ENCODE measurements at regions not wholly inside any gene's neighbourhood (a gene's known extent, or its start where the extent isn't known, plus 50 kb on each side); places are given as distances from the start of the nearest gene placed in this dataset.
"Not testable (repeated sequence)": the region's sequence is repeated elsewhere in the genome, so short reads cannot be mapped to it uniquely, and the experiment has no call there.

GRCh38 chr3:162978136-162978535 is 1481.5 kb downstream of the OTOL1 start:
- intact Hi-C loops (cut with micrococcal nuclease), result no loop called here

GRCh38 chr3:162984746-162985145 is 1488.1 kb downstream of the OTOL1 start:
- H3K4me3 Mint-ChIP-seq, result no peak overlapping the region
- intact Hi-C loops (cut with micrococcal nuclease), result no loop called here
- no peaks in the 10 kb centered on the region for H3K27me3 Mint-ChIP-seq (ENCODE audit: low read depth)
- DNase-seq, result no peak
- H3K9me3 Mint-ChIP-seq, result peaks cover 15% of the 10 kb centered on the region
- no peaks in the 10 kb centered on the region for H3K4me1 Mint-ChIP-seq (ENCODE audit: low read depth)
- no peaks in the 10 kb centered on the region for H3K36me3 Mint-ChIP-seq (ENCODE audit: low read depth)
- CTCF ChIA-PET, result no interaction called here
- no peak overlapping the region for H3K27ac Mint-ChIP-seq

More at GRCh38 chr3:162978136-162978535, 1481.5 kb downstream of the OTOL1 start:
- Mint-ChIP-seq H3K27ac (no peak overlapping the region), H3K4me1 (ENCODE audit: low read depth) (no peaks in the 10 kb centered on the region), H3K36me3 (ENCODE audit: low read depth) (no peaks in the 10 kb centered on the region), H3K4me3 (no peak overlapping the region), H3K27me3 (ENCODE audit: low read depth) (no peaks in the 10 kb centered on the region), H3K9me3 (peaks cover 6% of the 10 kb centered on the region)
- DNase-seq, result no peak
- CTCF ChIA-PET, result no interaction called here

GRCh38 chr3:162987085-162987794 is 1490.6 kb downstream of the OTOL1 start:
- H3K27ac Mint-ChIP-seq; DNase-seq; CTCF ChIA-PET; H3K4me1 Mint-ChIP-seq (ENCODE audit: low read depth); intact Hi-C loops (cut with micrococcal nuclease); H3K36me3 Mint-ChIP-seq (ENCODE audit: low read depth); H3K4me3 Mint-ChIP-seq; H3K27me3 Mint-ChIP-seq (ENCODE audit: low read depth): not testable (repeated sequence)
- peaks cover 11% of the 10 kb centered on the region for H3K9me3 Mint-ChIP-seq

- Mint-ChIP-seq H3K27ac (no peak overlapping the region), H3K9me3 (peaks cover 17% of the 10 kb centered on the region), H3K36me3 (ENCODE audit: low read depth) (no peaks in the 10 kb centered on the region), H3K27me3 (ENCODE audit: low read depth) (no peaks in the 10 kb centered on the region), H3K4me1 (ENCODE audit: low read depth) (no peaks in the 10 kb centered on the region), H3K4me3 (no peak overlapping the region)
- no peak for DNase-seq
- CTCF ChIA-PET, result no interaction called here
- intact Hi-C loops (cut with micrococcal nuclease), result no loop called here
Observed at GRCh38 chr3:162992741-162993140, 1496.1 kb downstream of the OTOL1 start.

- Mint-ChIP-seq H3K4me3 (no peak overlapping the region), H3K27me3 (ENCODE audit: low read depth) (no peaks in the 10 kb centered on the region), H3K27ac (no peak overlapping the region), H3K4me1 (ENCODE audit: low read depth) (no peaks in the 10 kb centered on the region), H3K36me3 (ENCODE audit: low read depth) (no peaks in the 10 kb centered on the region), H3K9me3 (peaks cover 13% of the 10 kb centered on the region)
- intact Hi-C loops (cut with micrococcal nuclease), result no loop called here
- CTCF ChIA-PET, result no interaction called here
- no peak for DNase-seq
Observed at GRCh38 chr3:162994165-162994564, 1497.6 kb downstream of the OTOL1 start.

GRCh38 chr3:162996368-162996767 is 1499.8 kb downstream of the OTOL1 start:
- no peaks in the 10 kb centered on the region for H3K36me3 Mint-ChIP-seq (ENCODE audit: low read depth)
- no peaks in the 10 kb centered on the region for H3K4me1 Mint-ChIP-seq (ENCODE audit: low read depth)
- intact Hi-C loops (cut with micrococcal nuclease), result no loop called here
- DNase-seq, result no peak
- peaks cover 13% of the 10 kb centered on the region for H3K9me3 Mint-ChIP-seq
- CTCF ChIA-PET, result no interaction called here
- no peak overlapping the region for H3K4me3 Mint-ChIP-seq
- H3K27me3 Mint-ChIP-seq (ENCODE audit: low read depth), result no peaks in the 10 kb centered on the region
- H3K27ac Mint-ChIP-seq, result no peak overlapping the region

- H3K4me3 Mint-ChIP-seq, result no peak overlapping the region
- no peaks in the 10 kb centered on the region for H3K36me3 Mint-ChIP-seq (ENCODE audit: low read depth)
- H3K9me3 Mint-ChIP-seq, result peaks cover 10% of the 10 kb centered on the region
- H3K27ac Mint-ChIP-seq, result no peak overlapping the region
- no peak for DNase-seq
- intact Hi-C loops (cut with micrococcal nuclease), result loop anchor here (1.0 kb wide), 1 partner anchor 8 kb away; no protein-coding TSS in a partner anchor
- no peaks in the 10 kb centered on the region for H3K4me1 Mint-ChIP-seq (ENCODE audit: low read depth)
- H3K27me3 Mint-ChIP-seq (ENCODE audit: low read depth), result no peaks in the 10 kb centered on the region
- CTCF ChIA-PET, result no interaction called here
Observed at GRCh38 chr3:162998205-162998604, 1501.6 kb downstream of the OTOL1 start.

GRCh38 chr3:163011596-163011995 is 1515.0 kb downstream of the OTOL1 start:
- H3K9me3 Mint-ChIP-seq, result peaks cover 5% of the 10 kb centered on the region
- H3K4me1 Mint-ChIP-seq (ENCODE audit: low read depth), result no peaks in the 10 kb centered on the region
- DNase-seq, result no peak
- H3K27ac Mint-ChIP-seq, result no peak overlapping the region
- H3K4me3 Mint-ChIP-seq, result no peak overlapping the region
- intact Hi-C loops (cut with micrococcal nuclease), result no loop called here
- no peaks in the 10 kb centered on the region for H3K36me3 Mint-ChIP-seq (ENCODE audit: low read depth)
- CTCF ChIA-PET, result no interaction called here
- H3K27me3 Mint-ChIP-seq (ENCODE audit: low read depth), result no peaks in the 10 kb centered on the region

- H3K27ac Mint-ChIP-seq, result no peak overlapping the region
- no peak overlapping the region for H3K4me3 Mint-ChIP-seq
- CTCF ChIA-PET, result no interaction called here
- no peaks in the 10 kb centered on the region for H3K36me3 Mint-ChIP-seq (ENCODE audit: low read depth)
- no peaks in the 10 kb centered on the region for H3K4me1 Mint-ChIP-seq (ENCODE audit: low read depth)
- no peak for DNase-seq
- H3K27me3 Mint-ChIP-seq (ENCODE audit: low read depth), result no peaks in the 10 kb centered on the region
- intact Hi-C loops (cut with micrococcal nuclease), result no loop called here
- peaks cover 9% of the 10 kb centered on the region for H3K9me3 Mint-ChIP-seq
Observed at GRCh38 chr3:163016251-163016650, 1519.6 kb downstream of the OTOL1 start.

GRCh38 chr3:163018067-163018466 is 1521.5 kb downstream of the OTOL1 start:
- H3K4me3 Mint-ChIP-seq, result no peak overlapping the region
- H3K4me1 Mint-ChIP-seq (ENCODE audit: low read depth), result no peaks in the 10 kb centered on the region
- intact Hi-C loops (cut with micrococcal nuclease), result no loop called here
- H3K27me3 Mint-ChIP-seq (ENCODE audit: low read depth), result no peaks in the 10 kb centered on the region
- H3K36me3 Mint-ChIP-seq (ENCODE audit: low read depth), result no peaks in the 10 kb centered on the region
- CTCF ChIA-PET, result no interaction called here
- no peak for DNase-seq
- H3K27ac Mint-ChIP-seq, result no peak overlapping the region
- peaks cover 9% of the 10 kb centered on the region for H3K9me3 Mint-ChIP-seq

- Mint-ChIP-seq H3K4me3 (no peak overlapping the region), H3K36me3 (ENCODE audit: low read depth) (no peaks in the 10 kb centered on the region), H3K9me3 (peaks cover 9% of the 10 kb centered on the region), H3K27me3 (ENCODE audit: low read depth) (no peaks in the 10 kb centered on the region), H3K27ac (no peak overlapping the region), H3K4me1 (ENCODE audit: low read depth) (no peaks in the 10 kb centered on the region)
- CTCF ChIA-PET, result no interaction called here
- DNase-seq, result no peak
- intact Hi-C loops (cut with micrococcal nuclease), result no loop called here
Observed at GRCh38 chr3:163018664-163019063, 1522.1 kb downstream of the OTOL1 start.

GRCh38 chr3:163019260-163019659 is 1522.7 kb downstream of the OTOL1 start:
- H3K4me1 Mint-ChIP-seq (ENCODE audit: low read depth), result no peaks in the 10 kb centered on the region
- no peak for DNase-seq
- peaks cover 7% of the 10 kb centered on the region for H3K9me3 Mint-ChIP-seq
- no peak overlapping the region for H3K27ac Mint-ChIP-seq
- CTCF ChIA-PET, result no interaction called here
- intact Hi-C loops (cut with micrococcal nuclease), result no loop called here
- H3K36me3 Mint-ChIP-seq (ENCODE audit: low read depth), result no peaks in the 10 kb centered on the region
- no peaks in the 10 kb centered on the region for H3K27me3 Mint-ChIP-seq (ENCODE audit: low read depth)
- no peak overlapping the region for H3K4me3 Mint-ChIP-seq

GRCh38 chr3:163033652-163034051 is 1537.0 kb downstream of the OTOL1 start:
- intact Hi-C loops (cut with micrococcal nuclease), result no loop called here
- no peaks in the 10 kb centered on the region for H3K27me3 Mint-ChIP-seq (ENCODE audit: low read depth)
- CTCF ChIA-PET, result no interaction called here
- H3K27ac Mint-ChIP-seq, result no peak overlapping the region
- no peak overlapping the region for H3K4me3 Mint-ChIP-seq
- peaks cover 3% of the 10 kb centered on the region for H3K9me3 Mint-ChIP-seq
- H3K4me1 Mint-ChIP-seq (ENCODE audit: low read depth), result no peaks in the 10 kb centered on the region
- H3K36me3 Mint-ChIP-seq (ENCODE audit: low read depth), result no peaks in the 10 kb centered on the region
- DNase-seq, result no peak
